Mammary epithelial cell (primary cell): ENCODE measurements at regions not wholly inside any gene's neighbourhood (a gene's known extent, or its start where the extent isn't known, plus 50 kb on each side); places are given as distances from the start of the nearest gene placed in this dataset.

Experiments used
- CTCF ChIP-seq, 2 donors: IDR thresholded peaks in 1 of 2; conservative IDR thresholded peaks in 1 of 2; 2 replicates each; pipeline ENCODE4 v1.5.1; 2011 to 2012; ENCODE audit warnings: inconsistent platforms in 2 of 2, low read length in 2 of 2, mild to moderate bottlenecking in 2 of 2, control low read depth in 1 of 2, low read depth in 1 of 2; ENCODE audit not compliant: insufficient read depth in 1 of 2; ENCODE audit errors: extremely low read depth in 1 of 2
- EZH2 ChIP-seq: IDR thresholded peaks from 2 replicates; pipeline ENCODE4 v1.6.1; 2012; ENCODE audit warnings: low read length, inconsistent platforms, borderline replicate concordance

- TF ChIP-seq EZH2: no peak
- no peak for TF ChIP-seq CTCF (conservative IDR thresholded peaks at IDR 0.05 in 1 of 2, IDR thresholded peaks at IDR 0.05 in 1 of 2; ENCODE audit: extremely low read depth in 1 of 2, insufficient read depth in 1 of 2, low read depth in 1 of 2, low read length in 2 of 2)
Measured at GRCh38 chr2:57491213-57491612, 555.4 kb upstream of the VRK2 start.
